Bronchial epithelial cell (primary cell): ENCODE measurements at regions not wholly inside any gene's neighbourhood (a gene's known extent, or its start where the extent isn't known, plus 50 kb on each side); places are given as distances from the start of the nearest gene placed in this dataset.

Experiments used
- DNase-seq: peaks from one replicate; pipeline ENCODE4 v3.0.0-alpha.2; 2010; ENCODE audit warnings: low read depth
- FAIRE-seq: peaks from 2 replicates; lab custom pipeline; 2011; peaks lifted over from hg19 to GRCh38; lab: Jason Lieb, UNC
- H3K27me3 ChIP-seq: 2 replicates; pipeline ENCODE4 v1.5.1; 2011; ENCODE audit warnings: low read length; ENCODE audit not compliant: control insufficient read depth, insufficient read depth
- H3K36me3 ChIP-seq: 2 replicates; pipeline ENCODE4 v1.5.1; 2011; ENCODE audit warnings: low read length; ENCODE audit not compliant: control insufficient read depth, insufficient read depth
- H3K4me3 ChIP-seq: 2 replicates; pipeline ENCODE4 v1.5.1; 2011; ENCODE audit warnings: mild to moderate bottlenecking, low read depth, low read length, control low read depth
- CTCF ChIP-seq: IDR thresholded peaks from 2 replicates; pipeline ENCODE4 v1.5.1; 2011; ENCODE audit warnings: mild to moderate bottlenecking, moderate library complexity, low read length, control low read depth, inconsistent platforms; ENCODE audit not compliant: insufficient read depth, severe bottlenecking

GRCh38 chr2:120447127-120447785, 101.3 kb downstream of the INHBB start:
- no peak overlapping the region for H3K4me3 ChIP-seq
- no peaks in the 10 kb centered on the region for H3K27me3 ChIP-seq
- FAIRE-seq (no peak), DNase-seq (no peak)
- no peaks in the 10 kb centered on the region for H3K36me3 ChIP-seq
- TF ChIP-seq CTCF = no peak

- no peak for DNase-seq
- Histone ChIP-seq H3K36me3 (no peaks in the 10 kb centered on the region), H3K27me3 (no peaks in the 10 kb centered on the region), H3K4me3 (no peak overlapping the region)
- no peak for TF ChIP-seq CTCF
- no peak for FAIRE-seq
Measured at GRCh38 chr2:120448436-120448835, 102.5 kb downstream of the INHBB start.

GRCh38 chr2:120448961-120449810, 103.2 kb downstream of the INHBB start:
- Histone ChIP-seq H3K36me3 (no peaks in the 10 kb centered on the region), H3K27me3 (no peaks in the 10 kb centered on the region), H3K4me3 (no peak overlapping the region)
- no peak for TF ChIP-seq CTCF
- FAIRE-seq (no peak), DNase-seq (no peak)

- Histone ChIP-seq H3K4me3 (no peak overlapping the region), H3K36me3 (no peaks in the 10 kb centered on the region), H3K27me3 (no peaks in the 10 kb centered on the region)
- DNase-seq = no peak
- no peak for TF ChIP-seq CTCF
- no peak for FAIRE-seq
Measured at GRCh38 chr2:120450196-120450820, 104.4 kb downstream of the INHBB start.

GRCh38 chr2:120451334-120451733, 105.4 kb downstream of the INHBB start:
- H3K4me3 ChIP-seq = no peak overlapping the region
- FAIRE-seq (no peak), DNase-seq (no peak)

More at GRCh38 chr2:120451334-120451733, 105.4 kb downstream of the INHBB start:
- Histone ChIP-seq H3K36me3 (no peaks in the 10 kb centered on the region), H3K27me3 (no peaks in the 10 kb centered on the region)
- no peak for TF ChIP-seq CTCF
